NB4 (cell line): ENCODE measurements at regions not wholly inside any gene's neighbourhood (a gene's known extent, or its start where the extent isn't known, plus 50 kb on each side); places are given as distances from the start of the nearest gene placed in this dataset.

Experiments
- POLR2A ChIP-seq: IDR thresholded peaks from 2 replicates; pipeline ENCODE4 v1.6.1; 2011; ENCODE audit warnings: mild to moderate bottlenecking; ENCODE audit not compliant: insufficient read length; ENCODE audit errors: extremely low read depth
- TF ChIP-seq, protein P1 (sequence below): IDR thresholded peaks from one replicate; pipeline ENCODE4 v1.5.1; 2012; ENCODE audit warnings: low read depth, low read length

GRCh38 chr17:63364944-63365343 lies 81.2 kb downstream of the CYB561 start:
- TF ChIP-seq, protein P1, sequence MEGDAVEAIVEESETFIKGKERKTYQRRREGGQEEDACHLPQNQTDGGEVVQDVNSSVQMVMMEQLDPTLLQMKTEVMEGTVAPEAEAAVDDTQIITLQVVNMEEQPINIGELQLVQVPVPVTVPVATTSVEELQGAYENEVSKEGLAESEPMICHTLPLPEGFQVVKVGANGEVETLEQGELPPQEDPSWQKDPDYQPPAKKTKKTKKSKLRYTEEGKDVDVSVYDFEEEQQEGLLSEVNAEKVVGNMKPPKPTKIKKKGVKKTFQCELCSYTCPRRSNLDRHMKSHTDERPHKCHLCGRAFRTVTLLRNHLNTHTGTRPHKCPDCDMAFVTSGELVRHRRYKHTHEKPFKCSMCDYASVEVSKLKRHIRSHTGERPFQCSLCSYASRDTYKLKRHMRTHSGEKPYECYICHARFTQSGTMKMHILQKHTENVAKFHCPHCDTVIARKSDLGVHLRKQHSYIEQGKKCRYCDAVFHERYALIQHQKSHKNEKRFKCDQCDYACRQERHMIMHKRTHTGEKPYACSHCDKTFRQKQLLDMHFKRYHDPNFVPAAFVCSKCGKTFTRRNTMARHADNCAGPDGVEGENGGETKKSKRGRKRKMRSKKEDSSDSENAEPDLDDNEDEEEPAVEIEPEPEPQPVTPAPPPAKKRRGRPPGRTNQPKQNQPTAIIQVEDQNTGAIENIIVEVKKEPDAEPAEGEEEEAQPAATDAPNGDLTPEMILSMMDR, result no peak
- TF ChIP-seq POLR2A, result no peak
